ENCODE measurements at regions not wholly inside any gene's neighbourhood (a gene's known extent, or its start where the extent isn't known, plus 50 kb on each side); places are given as distances from the start of the nearest gene placed in this dataset.

- Histone ChIP-seq H3K9ac (ENCODE audit: low read length) (no peak overlapping the region), H3K27ac (ENCODE audit: low read length) (no peak overlapping the region), H3K4me3 (ENCODE audit: low read length) (no peak overlapping the region), H3K27me3 (ENCODE audit: insufficient read depth, low read depth, low read length) (no peaks in the 10 kb centered on the region), H3K9me2 (ENCODE audit: insufficient read depth, low read length) (no peaks in the 10 kb centered on the region), H3F3A (ENCODE audit: insufficient read depth, low read length, poor library complexity, severe bottlenecking) (no peaks in the 10 kb centered on the region), H3K79me2 (replicated peaks; ENCODE audit: insufficient read depth, low read length) (no peaks in the 10 kb centered on the region), H3K4me2 (ENCODE audit: low read length) (no peak overlapping the region), H4K20me1 (ENCODE audit: insufficient read depth) (no peaks in the 10 kb centered on the region), H2AFZ (ENCODE audit: low read depth, low read length) (no peak overlapping the region), H3K9me3 (ENCODE audit: low read length) (no peaks in the 10 kb centered on the region), H3K36me3 (ENCODE audit: insufficient read depth, low read length) (no peaks in the 10 kb centered on the region)
- no peak for TF ChIP-seq SMC3 (conservative IDR thresholded peaks at IDR 0.05; ENCODE audit: poor library complexity)
- no peak for TF ChIP-seq EP300 (conservative IDR thresholded peaks at IDR 0.05; ENCODE audit: poor library complexity, severe bottlenecking)
- no peak for TF ChIP-seq CTCF (IDR thresholded peaks at IDR 0.05; ENCODE audit: poor library complexity, severe bottlenecking)
- no peak for TF ChIP-seq EZH2 (IDR thresholded peaks at IDR 0.05; ENCODE audit: borderline replicate concordance, insufficient read depth, low read length, poor library complexity, severe bottlenecking)
- no peak for TF ChIP-seq POLR2AphosphoS5 (IDR thresholded peaks at IDR 0.05)
- TF ChIP-seq RAD21 (conservative IDR thresholded peaks at IDR 0.05): no peak
- TF ChIP-seq TAF1 (IDR thresholded peaks at IDR 0.05; ENCODE audit: low read depth): no peak
- no peak for TF ChIP-seq MXI1 (conservative IDR thresholded peaks at IDR 0.05; ENCODE audit: poor library complexity, severe bottlenecking)
Measured at GRCh38 chr3:147493666-147494065, 84.5 kb downstream of the ZIC1 start.

GRCh38 chr3:147497286-147497685 lies 88.1 kb downstream of the ZIC1 start:
- H3K27me3 ChIP-seq (ENCODE audit: insufficient read depth, low read depth, low read length): no peaks in the 10 kb centered on the region
- H3K4me3 ChIP-seq (ENCODE audit: low read length): no peak overlapping the region
- H3K36me3 ChIP-seq (ENCODE audit: insufficient read depth, low read length): no peaks in the 10 kb centered on the region
- no peak overlapping the region for H2AFZ ChIP-seq (ENCODE audit: low read depth, low read length)
- no peak overlapping the region for H3K9ac ChIP-seq (ENCODE audit: low read length)
- no peak overlapping the region for H3K4me2 ChIP-seq (ENCODE audit: low read length)
- no peaks in the 10 kb centered on the region for H3K9me3 ChIP-seq (ENCODE audit: low read length)
- TF ChIP-seq TAF1 (IDR thresholded peaks at IDR 0.05; ENCODE audit: low read depth) (no peak), SMC3 (conservative IDR thresholded peaks at IDR 0.05; ENCODE audit: poor library complexity) (no peak), CTCF (IDR thresholded peaks at IDR 0.05; ENCODE audit: poor library complexity, severe bottlenecking) (no peak)
- no peak overlapping the region for H3K27ac ChIP-seq (ENCODE audit: low read length)
- no peaks in the 10 kb centered on the region for H4K20me1 ChIP-seq (ENCODE audit: insufficient read depth)
- H3K79me2 ChIP-seq (replicated peaks; ENCODE audit: insufficient read depth, low read length): no peaks in the 10 kb centered on the region
- H3K9me2 ChIP-seq (ENCODE audit: insufficient read depth, low read length): no peaks in the 10 kb centered on the region
- no peaks in the 10 kb centered on the region for H3F3A ChIP-seq (ENCODE audit: insufficient read depth, low read length, poor library complexity, severe bottlenecking)

- Histone ChIP-seq H3K27me3 (ENCODE audit: insufficient read depth, low read depth, low read length) (no peaks in the 10 kb centered on the region), H3K79me2 (replicated peaks; ENCODE audit: insufficient read depth, low read length) (no peaks in the 10 kb centered on the region), H3K36me3 (ENCODE audit: insufficient read depth, low read length) (no peaks in the 10 kb centered on the region), H2AFZ (ENCODE audit: low read depth, low read length) (no peak overlapping the region), H3K27ac (ENCODE audit: low read length) (no peak overlapping the region), H3K9ac (ENCODE audit: low read length) (no peak overlapping the region), H3K9me2 (ENCODE audit: insufficient read depth, low read length) (no peaks in the 10 kb centered on the region), H3K4me3 (ENCODE audit: low read length) (no peak overlapping the region), H4K20me1 (ENCODE audit: insufficient read depth) (no peaks in the 10 kb centered on the region), H3K9me3 (ENCODE audit: low read length) (no peaks in the 10 kb centered on the region), H3F3A (ENCODE audit: insufficient read depth, low read length, poor library complexity, severe bottlenecking) (no peaks in the 10 kb centered on the region), H3K4me2 (ENCODE audit: low read length) (no peak overlapping the region)
- TF ChIP-seq EZH2 (IDR thresholded peaks at IDR 0.05; ENCODE audit: borderline replicate concordance, insufficient read depth, low read length, poor library complexity, severe bottlenecking) (no peak), RAD21 (conservative IDR thresholded peaks at IDR 0.05) (no peak), POLR2AphosphoS5 (IDR thresholded peaks at IDR 0.05) (no peak), MXI1 (conservative IDR thresholded peaks at IDR 0.05; ENCODE audit: poor library complexity, severe bottlenecking) (no peak), TAF1 (IDR thresholded peaks at IDR 0.05; ENCODE audit: low read depth) (no peak), EP300 (conservative IDR thresholded peaks at IDR 0.05; ENCODE audit: poor library complexity, severe bottlenecking) (no peak), SMC3 (conservative IDR thresholded peaks at IDR 0.05; ENCODE audit: poor library complexity) (no peak), CTCF (IDR thresholded peaks at IDR 0.05; ENCODE audit: poor library complexity, severe bottlenecking) (no peak), REST (IDR thresholded peaks at IDR 0.05; ENCODE audit: borderline replicate concordance) (no peak)
Measured at GRCh38 chr3:147507638-147508286, 98.6 kb downstream of the ZIC1 start.
